ENCODE measurements at regions not wholly inside any gene's neighbourhood (a gene's known extent, or its start where the extent isn't known, plus 50 kb on each side); places are given as distances from the start of the nearest gene placed in this dataset.

DNA sequence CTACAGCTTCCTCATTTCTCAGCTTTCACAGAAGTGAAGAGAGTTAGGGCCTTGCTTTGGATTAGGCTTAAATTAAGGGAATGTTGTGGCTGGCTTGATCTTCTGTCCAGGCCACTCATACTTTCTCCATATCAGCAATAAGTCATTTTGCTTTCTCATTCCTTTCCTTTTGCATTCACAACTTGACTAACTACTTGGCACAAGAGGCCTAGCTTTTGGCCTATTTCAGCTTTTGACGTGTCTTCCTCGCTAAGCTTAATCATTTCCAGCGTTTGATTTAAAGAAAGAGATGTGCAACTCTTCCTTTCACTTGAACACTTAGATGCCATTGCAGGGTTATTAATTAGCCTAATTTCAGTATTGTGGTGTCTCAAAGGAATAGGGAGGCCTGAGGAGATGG lies 712.0 kb downstream of the INHBA start:
- H3K4me3 ChIP-seq = no peak overlapping the region
- H3K27me3 ChIP-seq = no peaks in the 10 kb centered on the region
- H3K27ac ChIP-seq = no peak overlapping the region
- TF ChIP-seq CTCF (IDR thresholded peaks at IDR 0.05) (no peak), EP300 (IDR thresholded peaks at IDR 0.05) (no peak), POLR2A (IDR thresholded peaks at IDR 0.05) (no peak), POLR2AphosphoS5 (IDR thresholded peaks at IDR 0.05) (no peak)
- H3K36me3 ChIP-seq = no peaks in the 10 kb centered on the region
- 87 to 97% (median 91%) methylated on average over 3 of the region's 3 CpGs for WGBS, 5 donors
- intact Hi-C loops (cut with DNase I; ENCODE audit: low total_unique reads) = no loop called here
- DNase-seq = no peak
- no peaks in the 10 kb centered on the region for H3K4me1 ChIP-seq
- H3K9me3 ChIP-seq = no peaks in the 10 kb centered on the region

- no peaks in the 10 kb centered on the region for H3K36me3 ChIP-seq
- no peak for DNase-seq
- intact Hi-C loops (cut with DNase I; ENCODE audit: low total_unique reads) = no loop called here
- no peaks in the 10 kb centered on the region for H3K9me3 ChIP-seq
- H3K4me1 ChIP-seq = no peaks in the 10 kb centered on the region
- no peak overlapping the region for H3K27ac ChIP-seq
- H3K4me3 ChIP-seq = no peak overlapping the region
- TF ChIP-seq CTCF (IDR thresholded peaks at IDR 0.05) (no peak), POLR2A (IDR thresholded peaks at IDR 0.05) (no peak), POLR2AphosphoS5 (IDR thresholded peaks at IDR 0.05) (no peak), EP300 (IDR thresholded peaks at IDR 0.05) (no peak)
- WGBS, 5 donors = 76 to 93% (median 89%) methylated on average over 2 of the region's 2 CpGs
- H3K27me3 ChIP-seq = no peaks in the 10 kb centered on the region
Observed at GRCh38 chr7:40987571-40987970, 715.3 kb downstream of the INHBA start.

DNA sequence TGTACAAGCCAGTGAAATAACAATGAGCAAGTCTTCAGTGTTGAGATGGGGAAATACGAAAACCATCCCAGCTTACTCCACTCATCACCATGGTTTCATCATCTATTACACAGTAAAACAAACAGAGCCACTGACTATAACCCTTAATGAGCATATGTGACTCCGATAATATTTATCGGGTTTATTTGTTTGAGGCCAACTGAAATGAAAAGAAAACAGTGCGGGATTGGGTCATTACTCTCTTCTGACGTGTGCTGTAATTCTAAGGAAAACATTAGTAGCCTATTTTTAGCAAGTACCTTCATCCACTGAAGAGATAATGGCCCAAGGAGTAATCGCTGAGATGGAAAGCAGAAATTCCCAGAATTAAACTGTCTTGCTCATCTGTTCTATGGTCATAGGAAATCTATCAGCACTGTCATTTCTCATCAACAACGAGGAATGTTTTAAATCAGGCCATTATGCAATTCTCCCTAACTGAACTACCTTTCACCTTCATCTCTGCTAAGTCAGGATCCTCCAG lies 716.5 kb downstream of the INHBA start:
- Histone ChIP-seq H3K4me1 (no peaks in the 10 kb centered on the region), H3K27me3 (no peaks in the 10 kb centered on the region), H3K27ac (no peak overlapping the region), H3K36me3 (no peaks in the 10 kb centered on the region), H3K4me3 (no peak overlapping the region), H3K9me3 (no peaks in the 10 kb centered on the region)
- 48 to 62% (median 55%) methylated on average over 7 of the region's 7 CpGs for whole genome bisulfite sequencing, 5 donors
- DNase-seq = peak in 1 of 2 donors; percentile 40
- intact Hi-C loops (cut with DNase I; ENCODE audit: low total_unique reads) = no loop called here
- TF ChIP-seq CTCF (IDR thresholded peaks at IDR 0.05) (no peak), POLR2AphosphoS5 (IDR thresholded peaks at IDR 0.05) (peak in 1 of 3 donors; percentile 29)

DNA sequence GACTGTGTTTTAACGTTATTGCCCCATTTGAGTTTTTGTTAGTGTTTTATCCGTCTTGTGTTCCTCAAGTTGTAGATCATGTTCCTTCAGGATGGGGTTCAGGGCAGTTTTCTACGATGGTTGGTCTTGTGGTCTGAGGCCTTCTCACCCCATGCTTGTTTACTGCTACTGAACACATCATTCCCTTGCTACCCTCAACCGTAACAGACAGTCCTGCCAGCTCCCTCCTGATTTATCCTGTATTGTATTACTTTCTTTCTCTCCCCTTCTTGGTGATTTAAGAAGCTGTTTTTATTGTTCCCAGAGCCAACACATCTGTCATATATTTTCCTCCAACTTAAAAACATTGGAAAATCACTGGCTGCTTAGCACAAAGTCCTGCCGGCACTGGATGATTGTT lies 719.8 kb downstream of the INHBA start:
- no peaks in the 10 kb centered on the region for H3K36me3 ChIP-seq
- no peaks in the 10 kb centered on the region for H3K4me1 ChIP-seq
- intact Hi-C loops (cut with DNase I; ENCODE audit: low total_unique reads) = no loop called here
- 61 to 84% (median 68%) methylated on average over 4 to 5 of the region's 5 CpGs for WGBS, 5 donors
- no peak overlapping the region for H3K4me3 ChIP-seq
- no peaks in the 10 kb centered on the region for H3K9me3 ChIP-seq
- TF ChIP-seq CTCF (IDR thresholded peaks at IDR 0.05) = no peak
- TF ChIP-seq POLR2A (IDR thresholded peaks at IDR 0.05) = no peak
- TF ChIP-seq EP300 (IDR thresholded peaks at IDR 0.05) = no peak
- no peak for TF ChIP-seq POLR2AphosphoS5 (IDR thresholded peaks at IDR 0.05)
- no peak for DNase-seq
- H3K27ac ChIP-seq = no peak overlapping the region
- H3K27me3 ChIP-seq = no peaks in the 10 kb centered on the region

Data from stomach (tissue), 8 donors.